ENCODE measurements at regions not wholly inside any gene's neighbourhood (a gene's known extent, or its start where the extent isn't known, plus 50 kb on each side); places are given as distances from the start of the nearest gene placed in this dataset.
"Not testable (repeated sequence)": the region's sequence is repeated elsewhere in the genome, so short reads cannot be mapped to it uniquely, and the experiment has no call there.

DNA sequence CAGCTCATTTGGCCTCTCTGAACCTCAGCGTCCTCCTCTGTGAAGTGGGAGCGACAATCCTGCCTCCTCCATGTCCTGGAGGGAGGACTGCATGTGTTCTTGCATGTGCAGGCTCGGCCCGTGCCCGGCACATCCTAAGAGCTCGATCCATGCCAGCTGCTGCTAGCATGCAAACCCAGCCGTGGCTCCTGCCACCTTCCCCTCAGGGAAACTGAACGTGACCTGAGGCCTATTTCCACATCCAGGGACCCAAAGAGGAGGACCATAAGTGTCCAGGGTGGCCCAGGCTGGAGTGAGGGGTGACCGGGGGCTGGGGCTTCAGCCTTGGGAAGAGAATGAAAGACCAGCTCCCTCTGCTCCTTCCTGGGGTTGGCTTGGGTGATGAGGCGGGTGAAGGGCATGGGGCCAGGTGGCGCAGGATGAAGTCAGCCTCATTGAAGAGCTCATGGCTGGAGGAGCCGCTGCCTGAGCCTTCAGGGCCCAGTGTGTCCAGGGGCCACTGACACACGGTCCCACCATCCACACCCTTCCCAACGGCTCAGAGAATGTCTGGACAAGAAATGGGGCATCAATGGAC is 115.7 kb upstream of the AKAP13 start:
- H3K4me3 ChIP-seq (ENCODE audit: low read depth, low read length) = not testable (repeated sequence)

DNA sequence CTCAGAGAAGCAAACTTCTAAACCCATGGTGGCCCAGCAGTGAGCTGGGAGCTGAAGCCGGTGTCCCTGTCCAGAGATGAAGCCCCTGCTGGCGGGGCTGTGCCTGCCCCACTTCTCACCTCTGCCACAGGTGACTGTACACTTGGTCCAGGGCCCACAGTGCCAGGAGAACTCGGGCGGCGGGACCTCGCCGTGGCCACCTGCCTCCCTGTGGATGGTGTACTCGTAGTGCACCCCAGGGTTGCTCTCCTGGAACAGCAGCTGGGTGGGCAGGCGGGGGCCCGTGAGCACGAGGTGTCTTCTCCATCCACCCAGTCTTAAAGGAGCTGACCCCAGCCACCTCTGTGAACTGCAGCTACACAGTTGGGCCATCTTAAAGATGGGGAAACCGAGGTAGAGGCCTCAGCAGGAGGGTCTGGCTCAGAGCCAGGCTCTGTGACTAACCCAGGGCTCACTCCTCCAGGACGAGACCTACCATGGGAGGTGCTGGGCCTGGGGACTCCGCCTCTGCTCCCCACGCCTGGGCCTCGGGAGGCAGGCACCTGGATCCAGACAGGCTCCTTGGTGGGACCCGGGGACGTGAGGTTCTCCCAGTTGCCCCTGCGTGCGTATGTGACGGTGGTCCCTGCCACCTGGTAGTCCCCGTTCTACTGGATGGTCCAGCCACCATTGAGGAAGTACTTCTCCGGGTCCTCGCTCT is 113.1 kb upstream of the AKAP13 start:
- not testable (repeated sequence) for H3K4me3 ChIP-seq (ENCODE audit: low read depth, low read length)

DNA sequence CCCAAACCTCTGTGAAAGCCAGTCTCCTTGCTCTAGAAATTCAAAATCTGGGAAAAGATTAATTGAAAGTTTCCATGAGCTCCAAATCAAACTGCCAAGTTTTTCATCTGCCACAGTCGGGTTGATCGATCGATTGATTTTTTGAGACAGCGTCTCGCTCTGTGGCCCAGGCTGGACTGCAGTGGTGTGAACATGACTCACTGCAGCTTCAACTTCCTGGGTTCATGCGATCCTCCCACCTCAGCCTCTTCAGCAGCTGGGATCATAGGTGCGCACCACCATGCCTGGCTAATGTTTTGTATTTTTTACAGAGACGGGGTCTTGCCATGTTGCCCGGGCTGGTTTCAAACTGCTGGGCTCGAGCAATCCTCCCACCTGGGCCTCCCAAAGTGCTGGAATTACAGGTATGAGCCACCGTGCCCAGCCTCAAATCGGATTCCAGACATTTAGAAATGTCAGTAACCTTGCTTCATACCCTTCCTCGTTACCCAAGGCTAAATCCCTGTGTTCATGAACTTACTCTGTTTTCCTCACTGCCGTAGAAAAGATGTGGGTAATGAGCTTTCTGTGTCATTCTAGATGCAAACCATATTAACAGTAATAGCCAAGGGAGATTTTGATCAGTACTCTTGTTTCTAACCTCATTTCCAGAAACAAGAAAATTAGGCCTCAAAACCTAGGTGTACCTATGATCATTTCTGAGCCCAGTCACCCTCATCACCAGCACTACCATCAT is 105.9 kb upstream of the AKAP13 start:
- H3K4me3 ChIP-seq (ENCODE audit: low read depth, low read length) = no peak overlapping the region

DNA sequence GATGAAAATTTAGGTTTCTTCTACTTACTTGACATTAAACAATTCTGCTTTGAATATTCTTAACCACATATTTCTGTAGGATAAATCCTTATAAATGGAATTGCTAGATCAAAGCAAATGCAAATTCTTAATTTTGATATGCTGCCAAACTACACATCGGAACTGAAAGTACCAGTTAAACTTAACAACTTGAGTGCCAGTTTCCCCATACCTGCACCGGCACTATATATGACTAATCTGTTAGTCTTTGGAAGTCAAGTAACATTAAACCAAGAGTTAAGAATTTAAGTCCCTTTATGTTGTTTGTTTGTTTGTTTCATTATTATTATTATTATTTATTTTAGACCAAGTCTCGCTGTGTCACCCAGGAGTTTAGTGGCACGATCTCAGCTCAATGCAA is 103.9 kb upstream of the AKAP13 start:
- H3K4me3 ChIP-seq (ENCODE audit: low read depth, low read length) = no peak overlapping the region

DNA sequence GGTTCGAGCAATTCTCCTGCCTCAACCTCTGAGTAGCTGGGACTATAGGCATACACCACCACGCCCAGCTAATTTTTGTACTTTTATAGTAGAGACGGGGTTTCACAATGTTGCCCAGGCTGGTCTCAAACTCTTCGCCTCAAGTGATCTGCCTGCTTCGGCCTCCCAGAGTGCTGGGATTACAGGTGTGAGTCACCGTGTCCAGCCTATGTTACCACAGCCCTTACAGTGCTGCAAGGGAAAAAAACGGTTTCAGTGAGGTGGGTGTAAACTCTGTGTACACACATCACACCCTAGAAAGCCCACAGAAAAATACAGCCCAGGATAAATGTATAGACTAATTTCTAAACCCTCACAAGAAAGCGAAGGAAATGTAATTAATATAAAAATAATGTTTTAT is 103.5 kb upstream of the AKAP13 start:
- no peak overlapping the region for H3K4me3 ChIP-seq (ENCODE audit: low read depth, low read length)

DNA sequence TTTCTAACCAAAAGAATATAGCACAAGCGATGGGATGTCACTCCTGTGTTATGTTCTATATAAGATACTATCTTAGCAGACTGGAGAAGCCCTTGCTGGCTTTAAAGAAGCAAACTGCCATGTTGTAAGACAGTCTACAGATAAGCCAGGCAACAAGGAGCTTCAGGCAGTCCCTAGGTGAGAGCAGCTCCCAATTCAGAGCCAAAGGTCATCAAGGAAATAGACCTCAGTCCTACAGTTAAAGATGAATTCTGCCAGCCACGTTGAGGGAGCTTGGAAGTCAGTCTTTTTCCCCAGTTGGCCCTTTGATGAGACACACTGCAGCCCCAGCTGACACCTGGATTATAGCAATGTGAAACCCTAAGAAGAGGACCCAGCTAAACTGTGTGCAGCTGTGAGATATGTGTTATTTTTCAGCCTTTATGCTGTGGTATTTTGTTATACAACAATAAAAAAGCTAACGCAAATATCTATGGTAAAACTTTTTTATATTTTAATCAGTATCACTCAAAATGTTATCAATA is 102.5 kb upstream of the AKAP13 start:
- H3K4me3 ChIP-seq (ENCODE audit: low read depth, low read length) = no peak overlapping the region

DNA sequence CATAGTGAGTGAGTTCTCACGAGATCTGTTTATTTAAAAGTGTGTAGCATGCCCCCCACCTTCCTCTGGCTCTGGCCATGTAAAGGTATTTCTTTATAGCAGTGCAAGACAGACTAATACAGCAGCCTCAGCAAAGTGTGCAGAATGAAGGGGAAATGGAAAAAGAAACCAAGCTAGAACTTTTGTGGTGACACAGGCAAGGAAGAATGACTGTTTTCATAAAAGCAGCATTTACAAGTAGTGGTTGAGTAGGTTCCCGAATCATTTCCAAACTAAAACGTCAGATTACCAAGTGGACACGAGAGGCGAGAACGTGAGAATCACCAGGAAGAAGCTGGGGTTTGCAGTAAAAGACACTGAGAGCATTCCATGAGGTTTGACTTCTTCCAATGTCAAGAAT is 100.2 kb upstream of the AKAP13 start:
- no peak overlapping the region for H3K4me3 ChIP-seq (ENCODE audit: low read depth, low read length)

DNA sequence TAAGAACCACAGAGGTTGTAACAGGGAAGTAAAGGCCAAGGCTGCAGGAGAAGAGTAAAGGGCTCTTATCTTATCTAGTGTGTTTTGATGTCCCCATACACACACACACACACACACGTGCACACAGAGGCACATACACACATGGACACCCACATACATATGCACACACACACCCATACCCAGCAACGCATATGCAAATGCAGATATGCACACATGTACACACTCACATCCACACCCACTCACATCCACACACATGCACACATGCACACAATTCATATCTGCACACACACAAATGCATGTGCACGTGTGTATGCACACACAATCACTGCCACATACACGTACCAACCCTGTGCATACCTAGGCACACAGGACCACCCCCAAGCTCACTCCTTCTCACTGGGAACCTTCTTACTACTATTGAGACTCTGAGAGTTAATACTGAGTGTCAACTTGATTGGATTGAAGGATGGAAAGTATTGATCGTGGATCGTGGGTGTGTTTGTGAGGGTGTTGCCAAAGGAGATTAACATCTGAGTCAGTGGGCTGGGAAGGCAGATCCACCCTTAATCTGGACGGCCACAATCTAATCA is 99.0 kb upstream of the AKAP13 start:
- H3K4me3 ChIP-seq (ENCODE audit: low read depth, low read length) = no peak overlapping the region

DNA sequence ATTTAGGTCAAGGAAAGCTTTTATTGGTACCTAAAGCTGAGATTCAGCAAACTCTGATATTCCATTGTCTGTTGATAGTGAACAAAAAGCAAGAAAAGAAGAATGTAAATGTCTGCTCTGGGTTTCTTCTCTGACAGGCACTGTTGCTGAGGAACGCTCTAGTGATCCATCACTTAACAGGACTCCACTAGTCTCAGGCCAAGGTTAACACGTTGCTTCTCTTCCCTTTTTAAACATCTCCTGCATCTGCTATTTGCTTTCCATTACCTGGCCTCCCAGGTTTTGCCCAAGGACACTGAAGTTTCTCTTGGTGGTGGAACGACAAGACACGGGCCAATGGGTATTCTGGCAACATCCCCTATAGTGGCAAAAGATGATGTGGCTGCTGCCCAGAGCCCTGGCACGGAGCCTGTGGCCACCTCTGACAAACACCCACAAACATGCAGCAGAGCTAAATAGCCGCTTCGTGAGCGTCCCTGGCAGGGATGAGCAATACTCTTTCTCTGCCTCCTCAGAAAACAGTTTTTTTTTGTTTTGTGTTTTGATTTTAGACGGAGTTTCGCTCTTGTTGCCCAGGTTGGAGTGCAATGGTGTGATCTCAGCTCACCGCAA is 97.8 kb upstream of the AKAP13 start:
- no peak overlapping the region for H3K4me3 ChIP-seq (ENCODE audit: low read depth, low read length)

DNA sequence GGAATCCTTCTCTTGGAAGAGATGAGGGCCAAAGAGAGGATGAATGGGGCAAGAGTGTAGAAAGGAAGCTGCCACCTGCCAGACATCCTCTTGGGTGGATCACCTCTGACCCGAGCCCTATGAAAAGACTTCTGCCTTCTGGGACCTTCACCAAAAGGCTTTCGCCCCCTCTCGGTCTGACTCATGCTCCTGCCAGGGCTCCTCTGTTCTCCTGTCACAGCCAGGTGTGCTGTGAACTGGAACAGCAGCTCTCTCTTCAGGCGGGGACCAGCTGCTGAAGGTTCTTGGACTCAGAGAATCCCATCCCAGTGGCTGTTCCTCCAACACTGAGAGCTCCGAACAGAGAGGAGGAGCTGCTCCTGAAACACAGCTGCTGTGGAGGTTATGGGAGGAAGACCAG is 96.6 kb upstream of the AKAP13 start:
- H3K4me3 ChIP-seq (ENCODE audit: low read depth, low read length) = not testable (repeated sequence)

DNA sequence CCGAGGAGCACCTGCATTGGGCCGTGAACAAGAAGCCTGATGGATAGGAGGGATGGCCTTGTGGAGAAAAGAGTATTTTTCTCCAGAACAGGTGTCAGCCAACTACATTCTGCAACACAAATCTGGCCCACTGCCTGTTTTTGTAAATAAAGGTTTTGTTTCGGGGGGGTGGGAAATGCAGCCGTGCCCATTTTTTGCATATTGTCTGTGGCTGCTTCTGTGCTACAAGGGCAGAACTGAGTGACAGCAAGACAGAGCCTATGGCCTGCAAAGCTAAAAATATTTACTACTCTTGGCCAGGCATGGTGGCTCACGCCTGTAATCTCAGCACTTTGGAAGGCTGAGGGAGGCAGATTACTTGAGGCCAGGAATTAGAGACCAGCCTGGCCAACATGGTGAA is 95.9 kb upstream of the AKAP13 start:
- no peak overlapping the region for H3K4me3 ChIP-seq (ENCODE audit: low read depth, low read length)

DNA sequence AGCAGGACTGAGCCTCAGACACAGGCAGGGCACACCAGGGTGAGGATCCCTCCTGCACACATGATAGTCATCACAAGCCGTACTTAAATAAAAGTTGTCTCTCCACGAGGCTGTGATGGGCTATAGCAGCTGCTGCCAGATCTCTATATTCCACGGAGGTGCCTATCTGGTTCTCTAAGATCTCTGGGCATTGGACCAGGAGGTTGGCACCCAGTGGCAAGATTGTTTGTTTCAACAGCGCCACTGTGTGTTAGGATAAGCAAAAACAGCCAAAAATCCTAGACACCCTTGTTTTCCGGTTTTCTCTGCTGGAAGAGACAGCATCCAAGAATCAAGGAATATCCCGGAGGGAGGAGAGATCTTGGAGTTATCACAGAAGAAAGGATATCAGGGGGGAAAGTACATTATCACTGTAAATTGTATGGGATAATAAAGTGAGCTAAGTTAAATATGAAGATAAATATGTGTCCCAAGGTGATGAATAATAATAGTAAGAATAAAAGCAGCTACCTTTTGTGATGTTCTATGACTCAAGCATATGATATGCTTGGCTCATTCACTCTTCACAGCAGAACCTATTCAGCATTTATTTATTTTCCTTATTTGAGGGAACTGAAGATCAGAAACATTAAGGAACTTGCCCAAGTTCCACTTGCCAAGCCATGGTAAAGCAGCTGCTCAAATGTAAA is 90.6 kb upstream of the AKAP13 start:
- no peak overlapping the region for H3K4me3 ChIP-seq (ENCODE audit: low read depth, low read length)

DNA sequence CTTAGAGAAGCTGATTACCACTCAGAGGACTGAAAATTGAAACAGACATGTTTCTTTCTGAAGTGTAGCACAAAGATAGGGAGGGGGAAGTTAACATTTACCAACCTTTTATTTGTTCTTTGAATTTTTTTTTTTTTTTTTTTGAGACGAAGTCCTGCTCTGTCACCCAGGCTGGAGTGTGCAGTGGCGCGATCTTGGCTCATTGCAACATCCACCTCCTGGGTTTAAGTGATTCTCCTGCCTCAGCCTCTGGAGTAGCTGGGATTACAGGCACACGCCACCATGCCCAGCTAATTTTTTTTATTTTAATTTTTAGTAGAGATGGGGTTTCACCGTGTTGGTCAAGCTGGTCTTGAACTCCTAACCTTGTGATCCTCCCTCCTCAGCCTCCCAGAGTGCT is 87.8 kb upstream of the AKAP13 start:
- H3K4me3 ChIP-seq (ENCODE audit: low read depth, low read length) = not testable (repeated sequence)

DNA sequence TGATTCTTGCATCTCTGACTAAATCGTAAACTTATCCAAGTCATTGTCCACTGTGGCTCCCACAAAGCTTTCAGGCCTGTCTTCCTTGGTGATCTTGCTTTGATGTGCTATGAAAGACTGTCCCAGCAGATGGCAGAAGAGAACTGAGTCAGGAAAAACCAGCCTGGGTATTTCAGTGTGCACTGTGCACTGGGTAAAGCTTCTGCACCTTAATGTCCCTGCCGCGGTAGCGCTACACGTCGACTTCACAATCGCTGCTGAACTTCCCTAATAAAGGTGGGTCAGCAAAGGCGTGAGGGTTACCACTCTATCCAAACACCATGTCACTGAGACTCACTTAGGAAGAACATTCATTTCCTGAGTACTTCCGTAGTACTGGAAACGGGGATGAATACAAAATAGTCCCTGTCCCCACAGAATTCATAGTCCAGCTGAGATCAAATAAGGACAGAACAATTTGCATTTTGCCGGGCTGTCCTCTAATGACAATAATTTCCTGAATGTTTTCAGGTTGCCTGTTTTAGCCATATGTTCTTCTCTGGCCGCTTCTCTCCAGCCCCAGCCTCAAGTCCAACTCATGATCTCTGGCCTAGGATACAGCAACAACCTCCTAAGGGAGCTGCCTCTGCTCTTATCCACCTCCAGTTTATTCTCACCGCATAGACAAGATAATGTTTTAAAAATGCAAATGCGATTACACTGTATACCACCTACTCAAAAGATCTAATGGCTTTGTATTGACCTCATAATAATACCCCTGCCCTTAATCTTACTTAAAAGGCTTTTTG is 83.6 kb upstream of the AKAP13 start:
- H3K4me3 ChIP-seq (ENCODE audit: low read depth, low read length) = no peak overlapping the region

DNA sequence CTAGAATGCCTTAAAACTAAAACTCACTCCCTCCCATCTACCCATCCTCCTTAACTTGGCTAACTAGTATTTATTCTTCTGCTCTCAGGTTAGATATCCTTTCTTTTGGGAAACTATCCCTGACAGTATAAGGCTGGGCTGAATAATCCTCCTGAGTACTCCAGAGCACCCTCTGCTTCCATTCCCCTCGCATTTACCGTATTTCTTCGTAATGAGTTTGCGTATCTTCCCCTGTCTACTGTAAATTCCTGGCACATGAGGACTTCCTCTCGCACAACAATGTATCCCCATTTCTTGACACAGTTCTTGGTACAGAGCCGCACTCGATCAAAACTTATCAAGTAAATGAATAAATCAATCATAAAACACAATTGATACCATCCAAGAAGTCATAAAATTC is 82.9 kb upstream of the AKAP13 start:
- no peak overlapping the region for H3K4me3 ChIP-seq (ENCODE audit: low read depth, low read length)

DNA sequence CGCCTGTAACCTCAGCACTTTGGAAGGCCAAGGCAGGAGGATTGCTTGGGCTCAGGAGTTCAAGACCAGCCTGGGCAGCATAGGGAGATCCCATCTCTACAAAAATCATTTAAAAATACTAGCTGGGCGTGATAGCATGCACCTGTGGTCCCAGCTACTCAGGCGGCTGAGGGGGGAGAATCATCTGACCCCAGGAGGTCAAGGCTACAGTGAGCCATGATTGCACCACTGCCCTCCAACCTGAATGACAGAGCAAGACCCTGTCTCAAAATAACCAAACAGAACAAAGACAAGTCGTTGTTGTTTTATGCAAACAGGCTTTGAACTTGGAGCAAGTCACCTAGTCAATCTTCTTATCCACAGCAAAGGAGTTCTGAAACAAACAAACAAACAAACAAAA is 82.0 kb upstream of the AKAP13 start:
- H3K4me3 ChIP-seq (ENCODE audit: low read depth, low read length) = no peak overlapping the region

DNA sequence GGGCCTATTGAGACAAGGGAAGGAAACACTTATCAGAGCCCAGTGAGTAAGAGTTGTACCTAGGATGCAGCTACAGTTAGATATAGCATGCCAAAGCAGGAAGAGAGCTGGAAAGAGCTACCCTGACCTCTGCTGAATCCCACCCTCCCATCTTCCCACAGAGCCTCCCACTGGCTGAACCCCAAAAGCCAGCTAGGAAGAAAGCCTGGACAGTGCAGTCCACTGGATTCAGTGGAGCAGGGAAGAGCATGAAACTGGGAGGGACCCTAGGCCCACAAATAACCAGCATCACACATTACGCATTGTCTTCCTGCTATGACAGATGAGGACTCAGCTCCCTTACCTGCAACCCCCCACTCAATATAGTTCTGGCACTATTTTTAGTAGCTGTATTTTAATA is 81.5 kb upstream of the AKAP13 start:
- H3K4me3 ChIP-seq (ENCODE audit: low read depth, low read length) = no peak overlapping the region

DNA sequence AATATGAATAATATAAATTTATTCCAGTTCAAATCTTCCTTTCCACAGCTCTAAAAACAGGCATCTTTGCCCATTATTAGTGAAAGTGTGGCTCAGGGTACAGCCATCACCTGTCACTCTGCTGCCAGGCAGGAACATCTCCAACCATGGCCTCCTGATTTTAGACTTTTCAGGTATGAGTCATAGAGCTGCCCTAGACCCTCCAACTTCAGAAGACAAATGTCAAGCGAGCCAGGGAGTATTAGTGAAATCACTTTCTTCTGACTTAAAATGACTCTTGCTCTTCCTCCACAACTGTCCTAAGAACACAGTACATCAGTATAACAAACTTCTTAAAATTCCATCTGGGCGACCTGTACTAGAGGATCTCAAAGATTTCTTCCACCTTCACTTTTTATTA is 78.1 kb upstream of the AKAP13 start:
- no peak overlapping the region for H3K4me3 ChIP-seq (ENCODE audit: low read depth, low read length)

DNA sequence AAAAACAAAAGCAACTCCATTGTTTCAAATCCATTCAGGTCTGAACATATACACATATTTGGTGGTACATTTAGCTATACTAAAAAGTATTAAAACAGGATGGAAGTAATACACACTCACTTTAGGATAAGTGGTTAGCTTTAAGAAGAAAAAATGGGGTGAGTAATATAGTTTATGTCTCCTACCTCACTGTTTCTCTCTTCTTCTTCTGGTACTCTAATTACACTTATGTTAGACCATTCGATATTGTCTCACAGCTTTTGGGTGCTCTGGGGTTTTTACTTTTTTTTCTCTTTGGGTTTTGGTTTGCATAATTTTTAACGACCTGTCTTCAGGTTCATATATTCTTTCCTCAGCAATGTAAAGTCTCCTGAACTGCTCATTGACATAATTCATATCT is 75.4 kb upstream of the AKAP13 start:
- no peak overlapping the region for H3K4me3 ChIP-seq (ENCODE audit: low read depth, low read length)
